Fibroblast of the aortic adventitia (primary cell): ENCODE measurements at regions not wholly inside any gene's neighbourhood (a gene's known extent, or its start where the extent isn't known, plus 50 kb on each side); places are given as distances from the start of the nearest gene placed in this dataset.

Experiments used
- DNase-seq: peaks from one replicate; pipeline ENCODE4 v3.0.0-alpha.2; 2010; ENCODE audit warnings: low read depth
- H3K4me3 ChIP-seq: 2 replicates; pipeline ENCODE4 v1.5.1; 2011; ENCODE audit warnings: low read depth, mild to moderate bottlenecking, control low read depth, low read length, moderate library complexity
- TF ChIP-seq, protein P1 (sequence below): IDR thresholded peaks from 2 replicates; pipeline ENCODE4 v1.5.1; 2011; ENCODE audit warnings: mild to moderate bottlenecking, low read length, control low read depth, inconsistent platforms; ENCODE audit not compliant: insufficient read depth

DNA sequence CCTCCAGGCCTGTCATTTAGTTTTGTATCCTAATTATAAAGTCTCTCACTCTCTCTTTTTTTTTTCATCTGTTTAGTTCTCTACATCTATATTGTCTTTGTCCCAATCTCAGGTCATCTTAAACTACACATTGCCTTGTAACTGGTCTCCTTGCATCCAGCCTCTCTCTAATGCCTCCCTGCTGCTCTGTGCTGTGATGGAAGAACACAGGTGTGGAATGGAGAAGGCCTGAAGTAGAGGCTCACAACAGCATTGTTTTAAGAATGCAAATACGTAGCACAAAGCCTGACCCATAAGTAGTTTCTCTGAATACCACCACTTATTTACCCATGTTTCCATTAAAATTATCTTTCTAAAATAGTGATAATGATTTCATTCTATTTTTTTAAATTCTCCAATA is 108.8 kb upstream of the FRY start:
- TF ChIP-seq, protein P1, sequence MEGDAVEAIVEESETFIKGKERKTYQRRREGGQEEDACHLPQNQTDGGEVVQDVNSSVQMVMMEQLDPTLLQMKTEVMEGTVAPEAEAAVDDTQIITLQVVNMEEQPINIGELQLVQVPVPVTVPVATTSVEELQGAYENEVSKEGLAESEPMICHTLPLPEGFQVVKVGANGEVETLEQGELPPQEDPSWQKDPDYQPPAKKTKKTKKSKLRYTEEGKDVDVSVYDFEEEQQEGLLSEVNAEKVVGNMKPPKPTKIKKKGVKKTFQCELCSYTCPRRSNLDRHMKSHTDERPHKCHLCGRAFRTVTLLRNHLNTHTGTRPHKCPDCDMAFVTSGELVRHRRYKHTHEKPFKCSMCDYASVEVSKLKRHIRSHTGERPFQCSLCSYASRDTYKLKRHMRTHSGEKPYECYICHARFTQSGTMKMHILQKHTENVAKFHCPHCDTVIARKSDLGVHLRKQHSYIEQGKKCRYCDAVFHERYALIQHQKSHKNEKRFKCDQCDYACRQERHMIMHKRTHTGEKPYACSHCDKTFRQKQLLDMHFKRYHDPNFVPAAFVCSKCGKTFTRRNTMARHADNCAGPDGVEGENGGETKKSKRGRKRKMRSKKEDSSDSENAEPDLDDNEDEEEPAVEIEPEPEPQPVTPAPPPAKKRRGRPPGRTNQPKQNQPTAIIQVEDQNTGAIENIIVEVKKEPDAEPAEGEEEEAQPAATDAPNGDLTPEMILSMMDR, result no peak
- DNase-seq, result no peak
- H3K4me3 ChIP-seq, result no peak overlapping the region

DNA sequence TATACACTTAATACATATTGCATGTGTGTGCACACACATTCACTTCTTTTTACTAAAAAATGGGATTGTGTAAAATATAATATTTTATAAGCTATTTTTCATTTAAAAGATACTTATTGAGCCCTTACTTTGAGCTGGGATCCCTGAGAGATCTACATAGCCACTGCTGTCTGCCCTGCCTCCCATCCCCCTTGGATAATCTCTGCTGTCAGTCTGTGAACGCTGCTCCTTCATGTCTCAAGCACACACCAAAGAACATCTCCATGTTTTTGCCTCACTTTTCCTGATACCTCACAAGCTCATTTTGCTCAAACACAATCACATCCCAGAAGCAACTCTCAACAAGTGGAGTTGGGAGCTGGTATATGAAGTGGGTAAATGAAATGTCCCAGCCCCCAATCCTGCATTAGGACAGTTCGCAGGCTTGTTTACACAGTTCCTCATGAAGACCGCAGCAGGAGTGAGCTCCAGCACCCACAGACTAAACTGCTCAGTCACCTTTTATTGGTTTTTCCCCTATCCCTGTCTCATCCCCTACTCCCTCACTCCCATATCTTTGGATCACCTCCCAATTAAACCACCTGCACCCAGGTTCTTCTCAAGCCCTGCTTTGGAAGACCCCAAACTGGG is 108.3 kb upstream of the FRY start:
- TF ChIP-seq, protein P1, result no peak
- DNase-seq, result no peak
- H3K4me3 ChIP-seq, result no peak overlapping the region

DNA sequence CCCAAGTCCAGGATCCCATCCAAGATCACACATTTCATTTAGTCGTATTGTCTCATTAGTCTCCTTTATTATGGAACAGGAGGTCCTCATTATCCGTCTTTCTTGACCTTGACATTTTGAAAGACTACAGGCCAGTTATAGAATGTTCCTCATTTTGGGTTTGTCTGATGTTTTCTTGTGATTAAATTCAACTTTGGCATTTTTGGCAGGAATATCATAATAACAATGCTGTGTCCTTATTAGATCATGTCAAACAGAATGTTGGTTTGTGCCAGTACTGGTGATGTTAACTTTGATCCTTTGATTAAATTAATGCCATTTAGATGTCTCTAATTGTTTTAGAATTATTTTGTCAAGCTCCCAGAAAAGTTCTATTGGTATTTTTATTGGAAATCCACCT is 106.5 kb upstream of the FRY start:
- H3K4me3 ChIP-seq, result no peak overlapping the region
- no peak for DNase-seq
- TF ChIP-seq, protein P1, result no peak

DNA sequence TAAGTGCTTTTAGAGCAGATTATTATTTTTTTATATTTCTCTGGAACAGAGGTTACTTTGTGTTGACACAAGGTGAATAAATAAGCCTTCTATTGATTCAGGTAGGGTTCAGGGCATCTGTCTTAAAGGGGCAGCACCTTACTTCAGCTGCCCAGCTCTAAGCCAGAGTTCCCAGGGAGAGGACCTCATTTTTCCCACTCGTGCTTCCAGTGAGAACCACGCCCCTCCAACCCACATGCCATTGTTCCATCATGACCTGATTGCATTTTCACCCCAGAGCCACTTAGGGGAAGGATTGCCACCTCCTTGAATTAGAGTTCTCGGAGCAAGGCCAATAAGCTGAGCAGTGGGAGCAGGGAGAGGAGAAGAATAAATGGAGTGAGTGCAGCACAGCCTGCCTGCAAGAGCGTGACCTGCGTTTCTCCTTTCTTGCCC is 104.3 kb upstream of the FRY start:
- no peak for DNase-seq
- TF ChIP-seq, protein P1, result no peak
- no peak overlapping the region for H3K4me3 ChIP-seq

DNA sequence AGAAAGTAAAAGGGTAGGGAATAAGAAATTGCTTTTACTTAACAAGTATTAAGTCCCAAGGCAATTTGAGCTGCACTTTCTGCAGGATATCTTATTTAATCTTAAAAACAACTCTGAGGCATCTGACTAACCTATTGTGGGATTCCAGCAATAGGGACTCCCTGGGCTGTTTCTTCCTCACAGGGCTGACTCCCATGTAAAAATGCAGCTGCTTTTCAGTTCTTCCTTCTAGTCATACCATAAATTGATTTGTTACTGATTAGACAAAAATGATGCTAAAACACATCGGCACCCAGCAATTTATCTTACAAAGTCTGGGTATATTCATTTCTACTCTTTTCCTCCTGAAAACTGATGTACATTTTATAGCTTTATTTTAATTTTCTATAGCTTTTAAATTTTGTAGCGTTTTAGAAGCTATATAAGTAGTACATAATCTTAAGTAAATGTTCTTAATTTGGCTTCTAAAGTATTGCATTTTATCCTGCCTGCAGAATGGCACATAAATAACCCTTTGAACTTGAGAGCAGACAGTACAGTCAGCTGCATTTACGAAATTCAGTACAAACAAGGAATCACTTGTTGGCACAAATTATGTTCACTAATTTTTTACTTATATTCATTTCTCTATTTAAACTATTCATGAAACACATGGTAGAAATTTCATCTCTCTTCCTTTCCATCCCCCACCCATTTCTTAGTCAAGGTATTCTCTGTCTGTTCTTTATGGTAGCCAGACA is 102.4 kb upstream of the FRY start:
- H3K4me3 ChIP-seq, result no peak overlapping the region
- no peak for DNase-seq
- TF ChIP-seq, protein P1, result no peak

DNA sequence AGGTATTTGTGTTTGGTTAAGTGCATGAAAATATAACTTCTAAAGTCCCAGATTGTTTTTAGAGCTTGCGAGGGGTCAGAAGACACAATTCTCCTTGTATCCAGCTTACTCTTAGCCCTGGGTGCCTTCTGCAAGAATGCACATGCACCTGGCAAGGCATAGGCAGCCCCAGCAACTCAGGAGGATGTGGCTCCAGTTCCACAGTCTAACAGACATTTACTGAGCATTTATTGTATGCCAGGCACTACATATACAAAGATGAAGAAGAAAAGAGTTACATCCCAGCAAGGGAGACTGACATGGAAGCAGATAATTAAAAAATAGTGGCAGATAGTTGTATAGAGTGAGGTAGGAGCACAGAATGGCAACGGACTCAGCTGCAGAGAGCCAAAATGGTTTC is 101.1 kb upstream of the FRY start:
- TF ChIP-seq, protein P1, result no peak
- no peak for DNase-seq
- H3K4me3 ChIP-seq, result no peak overlapping the region
